Stimulated activated CD8-positive, alpha-beta memory T cell treated with anti-CD3 and anti-CD28 coated beads, Interleukin-12 subunit alpha, Interleukin-12 subunit beta, amount 100 ng/mL, for 1 hour (primary cell): ENCODE measurements at regions not wholly inside any gene's neighbourhood (a gene's known extent, or its start where the extent isn't known, plus 50 kb on each side); places are given as distances from the start of the nearest gene placed in this dataset.
"Not testable (repeated sequence)": the region's sequence is repeated elsewhere in the genome, so short reads cannot be mapped to it uniquely, and the experiment has no call there.

Experiments
- DNase-seq: peaks from one replicate; pipeline ENCODE4 v3.0.0-alpha.2; 2020; ENCODE audit warnings: low read depth

GRCh38 chr14:55899531-55899930 lies 218.7 kb upstream of the PELI2 start:
- no peak for DNase-seq

GRCh38 chr14:55900749-55901148 lies 217.5 kb upstream of the PELI2 start:
- no peak for DNase-seq

GRCh38 chr14:55901291-55901690 lies 216.9 kb upstream of the PELI2 start:
- no peak for DNase-seq

DNA sequence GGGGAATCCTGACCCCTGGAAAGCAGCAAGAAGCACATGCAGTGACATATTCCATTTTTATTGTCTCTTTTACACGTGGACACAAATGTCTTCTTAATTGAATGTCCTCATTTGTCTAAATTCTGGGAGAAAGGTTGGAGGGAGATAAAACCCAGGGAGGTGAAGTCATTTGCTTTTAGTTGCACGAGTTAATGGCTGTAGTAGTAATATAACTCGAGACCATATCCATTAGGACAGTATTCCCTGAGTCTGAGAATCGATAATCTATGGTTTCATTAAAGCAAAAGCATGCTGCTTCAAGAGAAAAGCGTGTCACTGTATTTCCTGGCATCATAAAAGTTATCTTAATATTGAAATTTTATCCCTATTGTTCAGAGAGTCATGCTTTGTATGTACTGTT lies 216.0 kb upstream of the PELI2 start:
- DNase-seq, result no peak

DNA sequence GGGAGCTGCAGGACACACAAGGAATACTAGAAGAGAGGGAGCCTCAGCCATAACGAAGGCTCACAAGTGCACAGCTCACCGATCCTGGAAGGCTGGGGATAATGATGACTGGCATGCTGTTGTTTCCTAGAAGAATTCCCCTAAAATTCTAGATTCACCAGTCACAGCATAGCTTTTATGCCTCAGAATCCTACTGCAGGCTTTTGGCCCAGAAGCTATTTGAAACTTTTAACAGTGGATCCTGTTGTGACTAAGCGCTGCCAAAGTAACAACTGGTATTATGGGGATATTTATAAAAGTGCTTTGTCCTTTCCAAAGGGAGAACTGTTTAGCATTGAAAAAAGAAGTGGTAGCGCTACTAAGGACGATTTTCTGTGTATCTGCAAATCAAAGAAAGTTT lies 214.1 kb upstream of the PELI2 start:
- DNase-seq, result no peak

DNA sequence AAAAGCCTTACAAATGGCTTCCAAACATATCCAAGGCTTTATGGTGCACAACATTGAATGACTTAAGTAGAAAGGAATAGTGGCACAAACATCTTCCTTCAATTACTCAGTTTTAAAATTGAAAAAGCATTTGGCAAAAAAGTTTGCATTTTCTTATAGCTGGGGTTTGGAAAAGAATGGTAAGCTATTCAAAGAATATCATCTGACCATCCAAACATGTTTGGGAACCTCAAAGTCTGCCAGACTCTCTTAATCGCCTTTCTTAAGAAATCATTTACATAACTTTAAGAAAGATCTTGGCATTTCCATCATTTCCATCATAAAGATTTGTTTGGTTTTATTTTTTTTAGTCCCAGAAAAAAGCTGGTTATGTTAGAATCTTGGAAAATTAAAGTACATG lies 210.1 kb upstream of the PELI2 start:
- no peak for DNase-seq

GRCh38 chr14:55909879-55910278 lies 208.3 kb upstream of the PELI2 start:
- no peak for DNase-seq

GRCh38 chr14:55910601-55911243 lies 207.5 kb upstream of the PELI2 start:
- no peak for DNase-seq

DNA sequence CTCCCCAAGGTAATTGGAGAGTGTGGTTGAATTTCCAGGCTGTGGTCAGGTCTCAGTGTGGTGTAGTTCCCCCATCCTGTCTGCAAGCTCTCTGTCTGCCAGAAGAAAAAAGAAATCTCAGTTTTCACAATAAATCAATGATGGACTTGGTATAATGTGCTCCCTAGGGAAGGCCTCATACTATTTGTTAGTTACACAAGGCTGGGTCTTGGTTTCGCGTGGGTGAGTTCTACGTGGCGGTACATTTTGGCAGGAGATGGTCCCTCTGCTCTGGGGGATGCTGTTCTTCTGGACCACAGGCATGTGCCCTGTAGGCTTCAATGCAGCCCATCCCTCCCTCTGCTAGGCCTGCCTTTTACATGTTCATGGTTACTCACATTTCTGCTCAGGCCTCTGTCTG lies 206.4 kb upstream of the PELI2 start:
- DNase-seq, result no peak

DNA sequence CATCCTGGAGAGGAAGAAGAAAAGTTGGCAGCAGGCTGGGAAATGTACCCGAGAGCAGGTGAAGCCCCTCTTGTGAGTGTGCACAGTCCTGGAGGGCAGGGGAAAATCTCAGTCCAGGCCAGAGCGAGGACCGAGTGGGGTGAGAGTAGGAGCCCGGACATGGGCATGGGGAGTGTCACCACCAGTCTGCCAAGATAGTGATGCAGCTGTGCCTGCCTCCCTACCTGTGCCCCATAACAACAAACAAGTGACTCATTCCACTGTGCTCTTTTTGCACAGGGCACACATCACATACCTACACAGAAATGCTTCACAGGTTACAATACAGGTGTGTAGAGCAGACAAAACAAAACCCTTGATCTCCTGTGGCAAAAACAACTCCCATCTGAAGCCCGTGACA lies 205.9 kb upstream of the PELI2 start:
- DNase-seq, result no peak

- no peak for DNase-seq
These were observed 204.7 kb upstream of the PELI2 start for GRCh38 chr14:55913324-55914025.

DNA sequence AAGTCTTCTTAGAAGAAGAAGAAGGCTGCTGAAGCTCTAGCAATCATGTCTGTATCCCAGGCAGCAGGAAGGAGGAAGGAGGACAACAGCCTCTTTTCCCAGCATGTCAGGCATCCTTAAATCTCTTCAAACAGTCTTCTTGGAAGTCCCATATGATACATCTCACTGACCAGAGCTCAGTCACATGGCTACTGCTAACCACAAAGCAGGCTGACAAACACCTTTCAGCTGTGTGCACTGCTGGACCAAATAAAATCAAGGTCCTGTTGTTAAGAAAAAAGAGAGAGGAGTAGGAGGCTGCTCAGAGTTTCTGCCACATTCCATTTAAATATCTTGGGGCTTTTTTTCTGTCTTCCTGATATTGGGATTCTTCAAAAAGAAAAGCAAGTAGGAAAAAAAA lies 203.4 kb upstream of the PELI2 start:
- DNase-seq, result no peak

- no peak for DNase-seq
These were observed 202.8 kb upstream of the PELI2 start for GRCh38 chr14:55915456-55915855.

- not testable (repeated sequence) for DNase-seq
These were observed 198.4 kb upstream of the PELI2 start for GRCh38 chr14:55919800-55920199.

GRCh38 chr14:55921511-55921910 lies 196.7 kb upstream of the PELI2 start:
- DNase-seq, result no peak

DNA sequence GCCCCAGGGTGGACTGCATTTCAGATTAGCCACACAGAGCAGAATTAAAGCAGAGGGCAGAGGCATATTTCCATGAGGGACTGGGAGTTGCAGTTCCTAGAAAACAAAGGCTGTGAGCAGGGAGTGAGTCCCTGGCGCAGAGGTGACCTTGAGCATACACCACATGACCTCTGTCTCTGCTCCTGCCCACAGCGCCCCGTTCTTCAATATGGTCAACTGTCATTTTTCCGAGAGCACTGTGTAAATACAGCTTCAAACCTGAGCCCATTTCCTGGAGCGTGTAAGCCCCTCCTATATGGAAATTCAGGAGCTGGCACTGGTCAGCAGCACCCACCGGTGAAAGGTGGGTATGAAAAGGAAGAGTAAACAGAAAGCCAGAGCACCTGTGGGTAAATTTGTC lies 192.2 kb upstream of the PELI2 start:
- DNase-seq, result no peak

DNA sequence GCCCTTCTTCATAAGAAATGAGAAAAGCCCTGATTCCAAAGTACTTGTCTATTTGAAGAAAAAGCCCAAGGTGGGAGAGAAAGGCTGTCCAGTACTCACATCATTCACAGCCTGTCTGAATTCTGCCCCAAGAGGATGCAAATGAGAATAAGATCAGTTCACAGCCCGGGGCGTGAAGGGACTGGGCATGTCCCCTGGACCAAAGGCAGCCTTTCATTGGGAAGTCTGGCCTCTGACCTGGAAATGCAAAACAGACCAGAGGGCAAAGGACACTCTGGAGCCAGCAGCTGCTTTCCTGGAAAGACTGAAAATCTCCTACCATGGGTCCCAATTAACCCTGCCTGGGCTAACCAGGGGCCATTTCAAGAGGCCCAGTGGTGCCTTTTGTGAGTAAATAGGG lies 191.2 kb upstream of the PELI2 start:
- no peak for DNase-seq

GRCh38 chr14:55928276-55928675 lies 189.9 kb upstream of the PELI2 start:
- no peak for DNase-seq

- DNase-seq, result no peak
These were observed 189.1 kb upstream of the PELI2 start for GRCh38 chr14:55929136-55929535.

DNA sequence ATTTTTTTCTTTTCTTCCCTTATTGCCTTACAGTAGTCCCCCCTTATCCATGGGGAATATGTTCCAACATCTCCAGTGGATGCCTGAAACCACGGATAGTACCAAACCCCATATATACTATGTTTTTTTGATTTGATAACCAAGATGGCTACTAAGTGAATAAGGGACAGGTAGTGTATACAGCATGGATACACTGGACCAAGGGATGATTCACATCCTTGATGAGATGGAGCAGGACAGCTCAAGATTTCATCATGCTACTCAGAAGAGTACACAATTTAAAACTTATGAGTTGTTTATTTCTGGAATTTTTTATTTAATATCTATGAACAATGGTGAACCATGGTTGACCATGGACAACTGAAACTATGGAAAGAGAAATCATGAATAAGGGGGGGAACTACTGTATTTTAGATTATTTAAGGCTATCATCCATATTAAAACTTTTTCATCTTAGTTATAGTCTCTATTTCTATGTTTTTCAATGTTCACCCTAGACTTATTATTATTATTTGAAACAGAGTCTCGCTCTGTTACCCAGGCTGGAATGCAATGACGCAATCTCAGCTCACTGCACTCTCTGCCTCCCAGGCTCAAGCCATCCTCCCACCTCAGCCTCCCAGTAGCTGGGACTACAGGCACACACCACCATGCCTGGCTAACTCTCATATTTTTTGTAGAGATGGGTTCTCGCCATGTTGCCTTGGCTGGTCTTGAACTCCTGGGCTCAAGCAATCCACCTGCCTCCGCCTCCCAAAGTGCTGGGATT lies 188.0 kb upstream of the PELI2 start:
- no peak for DNase-seq

DNA sequence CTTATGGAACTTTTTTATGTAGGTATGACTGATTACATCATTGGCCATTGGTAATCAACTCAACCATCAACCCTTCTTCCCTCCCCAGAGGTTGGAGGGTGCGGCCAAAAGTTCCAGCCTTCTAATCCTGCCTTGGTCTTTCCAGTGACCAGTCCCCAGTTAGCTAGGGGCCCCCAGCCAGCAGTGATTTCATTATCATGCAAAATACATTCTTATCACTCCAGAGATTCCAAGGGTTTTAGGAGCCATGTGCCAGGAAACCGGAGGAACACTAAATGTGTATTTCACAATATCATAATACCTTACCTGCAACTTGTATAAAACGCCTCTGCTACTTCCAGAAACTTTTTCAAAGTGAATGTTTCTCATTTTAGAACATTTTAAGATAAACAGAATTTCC lies 181.5 kb upstream of the PELI2 start:
- DNase-seq, result no peak

GRCh38 chr14:55938249-55938791 lies 179.9 kb upstream of the PELI2 start:
- no peak for DNase-seq

DNA sequence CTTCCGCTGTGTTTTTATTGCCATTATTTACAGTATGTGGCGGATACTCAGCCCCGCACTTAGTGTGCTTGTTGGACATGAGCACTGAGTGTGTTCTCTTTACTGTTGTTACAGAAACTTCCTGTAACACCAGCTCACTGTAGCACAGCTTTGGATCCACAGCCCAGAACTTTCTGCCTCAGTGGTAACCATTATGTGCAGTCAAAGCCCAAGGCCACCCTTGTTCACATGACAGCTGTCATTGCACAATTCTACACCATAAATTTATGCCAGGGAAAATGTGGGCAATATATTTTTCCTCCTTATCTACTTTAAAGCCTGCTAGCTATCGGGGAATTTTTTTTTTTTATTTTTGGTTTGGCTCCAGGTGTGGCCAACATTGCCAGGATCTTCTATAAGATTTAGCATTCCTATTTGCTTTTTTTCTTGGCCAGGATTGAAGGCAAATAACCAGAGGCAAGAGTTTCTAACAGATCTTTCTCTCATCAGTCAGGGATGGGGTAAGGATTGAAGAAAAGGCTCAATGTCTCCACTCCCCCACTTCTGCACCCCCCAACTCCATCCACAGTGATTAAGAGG lies 176.0 kb upstream of the PELI2 start:
- DNase-seq, result no peak
